Skin of body (tissue), 1 donor: ENCODE measurements at regions not wholly inside any gene's neighbourhood (a gene's known extent, or its start where the extent isn't known, plus 50 kb on each side); places are given as distances from the start of the nearest gene placed in this dataset.
"Not testable (repeated sequence)": the region's sequence is repeated elsewhere in the genome, so short reads cannot be mapped to it uniquely, and the experiment has no call there.

Experiments used
- DNase-seq: peaks from one replicate; lab custom pipeline; 2025; lab: John Stamatoyannopoulos, UW

- no peak for DNase-seq
These were observed 125.8 kb upstream of the STARD13 start for GRCh38 chr13:33411312-33411711.

GRCh38 chr13:33415822-33416221 lies 130.3 kb upstream of the STARD13 start:
- no peak for DNase-seq

DNA sequence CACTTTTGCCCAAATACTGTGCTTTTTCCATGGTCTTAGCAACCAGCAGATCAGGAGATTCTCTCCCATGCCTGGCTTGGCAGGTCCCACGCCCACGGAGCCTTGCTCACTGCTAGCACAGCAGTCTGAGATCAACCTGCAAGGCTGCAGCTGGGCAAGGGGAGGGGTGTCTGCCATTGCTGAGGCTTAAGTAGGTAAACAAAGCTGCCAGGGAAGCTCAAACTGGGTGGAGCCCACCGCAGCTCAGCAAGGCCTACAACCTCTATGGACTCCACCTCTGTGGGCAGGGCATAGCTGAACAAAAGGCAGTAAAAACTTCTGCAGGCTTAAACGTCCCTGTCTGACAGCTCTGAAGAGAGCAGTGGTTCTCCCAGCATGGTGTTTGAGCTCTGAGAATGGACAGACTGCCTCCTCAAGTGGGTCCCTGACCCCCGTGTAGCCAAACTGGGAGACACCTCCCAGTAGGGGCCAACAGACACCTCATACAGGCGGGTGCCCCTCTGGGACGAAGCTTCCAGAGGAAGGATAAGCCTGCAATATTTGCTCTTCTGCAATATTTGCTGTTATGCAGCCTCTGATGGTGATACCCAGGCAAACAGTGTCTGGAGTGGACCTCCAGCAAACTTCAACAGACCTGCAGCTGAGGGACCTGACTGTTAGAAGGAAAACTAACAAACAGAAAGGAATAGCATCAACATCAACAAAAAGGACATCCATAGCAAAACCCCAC lies 132.8 kb upstream of the STARD13 start:
- not testable (repeated sequence) for DNase-seq

DNA sequence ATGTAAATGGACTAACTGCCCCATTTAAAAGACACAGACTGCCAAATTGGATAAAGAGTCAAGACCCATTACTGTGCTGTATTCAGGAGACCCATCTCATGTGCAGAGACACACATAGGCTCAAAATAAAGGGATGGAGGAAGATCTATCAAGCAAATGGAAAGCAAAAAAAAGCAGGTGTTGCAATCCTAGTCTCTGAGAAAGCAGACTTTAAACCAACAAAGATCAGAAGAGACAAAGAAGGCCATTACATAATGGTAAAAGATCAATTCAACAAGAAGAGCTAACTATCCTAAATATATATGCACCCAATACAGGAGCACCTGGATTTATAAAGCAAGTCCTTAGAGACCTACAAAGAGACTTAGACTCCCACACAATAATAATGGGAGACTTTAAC lies 134.6 kb upstream of the STARD13 start:
- not testable (repeated sequence) for DNase-seq

DNA sequence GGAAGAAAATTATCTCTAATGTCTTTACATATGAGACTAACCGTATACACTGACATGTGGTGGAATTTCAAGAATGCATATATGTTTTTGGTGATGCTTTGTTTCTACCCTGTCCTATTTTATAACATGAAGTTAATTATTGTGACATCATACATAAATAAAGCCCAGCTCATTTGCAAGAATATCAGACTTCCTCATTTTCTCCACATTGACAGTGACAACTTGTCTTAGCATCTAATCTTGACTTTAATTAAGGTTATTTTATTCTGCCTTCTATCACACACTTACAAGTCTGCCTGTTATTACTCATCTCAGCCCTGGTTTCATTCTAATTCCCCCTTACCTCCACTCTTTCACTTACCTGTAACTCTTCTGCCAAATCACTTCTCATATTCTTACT lies 140.6 kb upstream of the STARD13 start:
- DNase-seq, result no peak

GRCh38 chr13:33433316-33433715 lies 147.8 kb upstream of the STARD13 start:
- DNase-seq, result no peak

DNA sequence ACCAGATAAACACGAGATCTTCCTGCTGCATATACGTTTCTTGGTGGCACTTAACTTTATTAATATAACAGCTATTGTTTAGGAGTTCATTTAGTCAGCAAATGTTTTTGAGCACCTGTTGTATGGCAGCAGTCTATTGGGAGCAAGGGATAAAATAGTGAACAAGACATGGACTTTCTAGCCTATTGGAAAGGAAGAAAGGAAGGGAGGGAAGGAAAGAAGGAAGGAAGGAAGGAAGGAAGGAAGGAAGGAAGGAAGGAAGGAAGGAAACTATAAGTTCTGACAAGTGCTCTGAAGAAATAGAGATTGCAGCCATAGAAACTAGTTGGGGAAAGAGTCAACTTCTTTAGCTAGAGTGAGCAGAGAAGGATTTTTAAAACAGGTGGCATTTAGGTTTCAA lies 149.1 kb upstream of the STARD13 start:
- no peak for DNase-seq

- no peak for DNase-seq
These were observed 149.7 kb upstream of the STARD13 start for GRCh38 chr13:33435207-33435606.

GRCh38 chr13:33438918-33439317 lies 153.4 kb upstream of the STARD13 start:
- no peak for DNase-seq

GRCh38 chr13:33441015-33441414 lies 155.5 kb upstream of the STARD13 start:
- no peak for DNase-seq

- DNase-seq, result no peak
These were observed 159.5 kb upstream of the STARD13 start for GRCh38 chr13:33445024-33445423.

DNA sequence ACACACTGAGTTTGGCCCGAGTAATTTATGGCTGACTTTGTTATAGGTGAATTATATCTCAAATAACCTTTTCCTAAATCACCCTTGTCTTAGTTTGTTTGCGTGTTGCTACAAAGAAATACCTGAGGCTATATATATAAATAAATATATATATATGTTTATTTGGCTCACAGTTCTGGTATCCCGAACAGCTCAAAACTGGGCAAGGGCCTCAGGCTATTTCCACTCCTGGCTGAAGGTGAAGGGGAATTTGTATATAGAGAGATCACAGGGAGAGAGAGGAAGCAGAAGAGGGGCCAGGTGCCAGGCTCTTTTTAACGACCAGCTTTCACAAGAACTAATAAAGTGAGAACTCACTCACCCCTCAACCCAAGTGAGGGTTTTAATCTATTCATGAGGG lies 159.9 kb upstream of the STARD13 start:
- no peak for DNase-seq

GRCh38 chr13:33446821-33447725 lies 161.5 kb upstream of the STARD13 start:
- peak; percentile 30 for DNase-seq

GRCh38 chr13:33448889-33449288 lies 163.3 kb upstream of the STARD13 start:
- no peak for DNase-seq

DNA sequence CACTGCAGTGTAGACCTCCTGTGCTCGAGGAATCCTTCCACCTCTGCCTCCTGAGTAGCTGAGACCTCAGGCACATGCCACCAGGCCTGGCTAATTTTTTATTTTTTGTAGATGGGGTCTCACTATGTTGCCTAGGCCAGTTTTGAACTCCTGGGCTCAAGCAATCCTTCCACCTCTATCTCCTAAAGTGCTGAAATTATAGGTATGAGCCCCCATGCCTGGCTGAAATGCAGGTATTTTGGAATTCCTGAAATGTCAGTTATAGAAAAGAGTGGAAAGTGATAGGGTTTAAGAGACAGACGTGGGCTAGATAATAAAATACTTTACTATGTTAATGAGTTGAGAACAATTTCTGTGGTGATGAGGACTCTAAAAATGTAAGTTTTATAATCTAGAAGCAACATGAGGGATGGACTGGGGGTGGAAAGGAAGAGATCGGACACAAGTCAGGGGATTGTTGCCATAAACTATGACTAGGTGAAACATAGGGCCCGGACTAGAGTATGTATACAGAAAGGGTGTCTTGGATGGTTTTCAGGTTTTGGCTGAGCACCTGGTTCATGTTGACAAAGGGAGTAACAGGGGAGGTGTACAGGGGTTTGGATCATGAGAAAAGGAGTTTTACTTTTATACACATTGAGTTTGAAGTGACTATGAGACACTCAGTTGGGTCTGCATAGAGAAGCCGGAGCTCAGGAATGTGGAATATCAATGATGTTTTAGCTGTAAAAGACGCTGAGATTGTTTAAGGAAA lies 165.6 kb upstream of the STARD13 start:
- DNase-seq, result no peak

DNA sequence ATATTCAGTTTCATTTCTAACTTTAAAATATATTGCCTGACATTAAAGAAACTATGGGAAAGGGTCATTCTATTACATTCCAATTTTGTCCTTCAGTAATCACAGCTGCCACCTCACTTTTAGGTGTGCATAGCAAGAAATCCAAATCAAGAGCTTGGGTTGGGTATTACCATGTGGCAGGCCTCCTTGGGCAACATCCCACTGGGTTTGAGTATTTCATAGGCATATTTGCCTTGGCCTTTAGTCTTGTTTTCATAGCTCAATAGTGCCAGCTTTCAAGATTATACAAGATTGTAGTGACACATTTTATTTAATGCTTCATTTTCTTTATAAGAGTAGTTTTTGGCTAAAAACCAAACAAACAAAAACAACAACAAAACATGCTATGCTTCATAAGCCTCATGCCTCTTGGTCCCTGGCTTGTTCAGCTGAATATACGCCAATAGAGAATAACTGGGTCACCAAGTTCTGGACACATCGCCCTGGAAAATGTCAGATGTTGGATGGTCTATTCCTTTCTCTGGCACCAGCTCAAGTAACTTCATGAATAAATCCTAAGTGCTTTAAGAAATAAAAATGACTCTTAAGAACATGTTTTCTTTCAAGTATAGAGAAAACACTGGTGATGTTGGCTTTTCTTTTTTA lies 167.4 kb upstream of the STARD13 start:
- DNase-seq, result no peak

DNA sequence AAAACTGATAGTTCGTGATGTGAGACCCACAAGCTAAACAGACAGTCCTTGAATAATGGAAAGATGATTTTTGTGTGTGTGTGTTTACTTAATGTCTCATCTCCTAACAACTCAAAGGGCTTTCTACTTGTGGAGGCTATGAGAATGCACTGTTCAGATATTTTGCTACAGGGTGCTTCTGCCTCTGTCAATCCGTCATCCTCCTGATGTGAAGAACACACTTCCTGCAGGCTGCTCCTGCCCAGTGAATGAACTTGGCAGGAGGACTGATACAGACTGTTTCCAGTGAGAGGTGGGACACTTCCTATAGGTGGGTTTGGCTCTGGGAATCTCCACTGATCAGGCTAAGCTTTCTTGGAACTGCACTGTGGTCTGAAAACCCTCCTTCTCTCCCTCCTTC lies 168.4 kb upstream of the STARD13 start:
- no peak for DNase-seq

DNA sequence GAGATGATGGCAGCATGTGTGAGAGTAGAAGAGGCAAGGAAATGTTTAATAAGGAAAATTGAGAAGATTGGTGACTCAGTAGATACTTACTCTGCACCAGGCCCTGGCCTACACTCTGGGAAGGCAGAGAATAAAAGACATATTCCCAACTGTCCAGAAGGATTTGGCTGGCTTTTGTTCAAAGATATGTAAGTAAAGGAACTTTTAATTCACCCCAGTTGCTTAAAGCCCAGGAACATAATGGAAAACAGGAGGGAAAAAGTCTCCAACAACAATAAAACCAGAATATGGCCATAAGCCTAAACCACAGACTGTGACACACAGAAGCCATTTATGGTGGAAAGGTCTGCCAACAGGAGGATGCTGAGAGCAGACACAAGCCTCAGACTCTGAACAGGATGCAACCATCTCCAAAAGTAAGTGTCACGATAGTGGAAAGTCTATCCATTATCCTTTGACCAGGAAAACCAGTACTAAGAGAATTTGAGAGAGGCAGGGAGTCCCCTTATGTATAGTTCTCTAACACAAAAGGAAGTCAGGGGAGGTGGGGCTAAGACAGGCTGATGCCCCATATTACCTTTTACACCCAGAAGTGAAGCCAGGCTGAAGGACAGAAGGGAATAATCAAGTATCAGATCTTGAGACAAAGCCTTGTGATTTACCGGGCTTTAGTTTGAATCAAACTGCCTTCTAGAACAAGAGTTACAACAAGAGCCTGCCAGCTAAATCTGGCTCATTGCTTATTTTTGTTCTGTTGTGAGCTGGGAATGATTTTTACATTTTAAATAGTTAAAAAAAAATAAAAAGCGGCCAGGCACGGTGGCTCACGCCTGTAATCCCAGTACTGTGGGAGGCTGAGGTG lies 169.5 kb upstream of the STARD13 start:
- DNase-seq, result peak; percentile 72

DNA sequence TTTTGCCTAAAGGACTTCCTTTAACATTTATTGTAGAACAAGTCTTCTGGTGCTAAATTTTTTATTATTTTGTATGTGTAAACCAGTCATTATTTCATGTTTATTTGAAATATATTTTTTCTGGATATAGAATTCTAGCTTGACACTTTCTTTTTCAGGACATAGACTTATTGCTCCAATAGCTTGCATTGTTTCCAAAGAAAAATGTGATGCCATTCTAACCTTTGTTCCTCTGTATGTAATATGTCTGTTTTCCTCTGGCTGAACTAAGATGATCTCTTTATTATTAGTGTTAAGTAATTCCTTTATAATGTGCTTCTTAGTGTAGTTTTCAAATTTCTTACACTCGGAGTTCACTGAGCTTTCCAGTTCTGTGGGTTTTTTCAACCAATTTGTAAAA lies 174.1 kb upstream of the STARD13 start:
- DNase-seq, result no peak

DNA sequence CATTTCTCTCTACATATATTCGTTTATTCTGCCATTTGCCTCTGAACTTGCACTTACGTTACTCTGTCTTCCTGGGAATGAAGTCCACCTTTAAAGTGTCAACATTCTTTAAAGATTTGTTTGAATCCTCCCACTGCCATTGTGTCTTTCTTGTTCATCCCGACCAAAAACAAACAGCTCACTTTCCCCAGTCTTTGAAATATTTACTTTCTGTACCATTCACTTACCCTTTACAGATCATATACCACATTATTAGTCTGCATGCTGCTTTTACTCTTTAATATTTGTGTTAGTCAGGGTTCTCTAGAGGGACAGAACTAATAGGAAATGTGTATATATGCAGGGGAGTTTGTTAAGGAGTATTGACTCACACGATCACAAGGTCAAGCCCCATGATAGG lies 176.6 kb upstream of the STARD13 start:
- DNase-seq, result no peak

DNA sequence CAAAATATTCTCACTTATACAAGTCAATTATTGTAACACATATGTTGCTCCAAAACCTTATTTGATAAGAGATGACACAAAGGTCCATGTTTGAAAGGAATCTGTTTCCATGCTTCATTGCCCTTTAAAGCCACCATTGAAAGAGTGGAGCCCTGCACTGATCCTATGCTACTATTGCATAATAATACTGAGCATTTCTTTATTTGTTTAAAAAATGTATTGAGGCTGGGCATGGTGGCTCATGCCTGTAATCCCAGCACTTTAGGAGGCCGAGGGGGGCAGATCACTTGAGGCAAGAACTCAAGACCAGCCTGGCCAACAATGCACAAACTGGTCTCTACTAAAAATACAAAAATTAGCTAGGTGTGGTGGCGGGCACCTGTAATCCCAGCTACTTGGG lies 178.8 kb upstream of the STARD13 start:
- no peak for DNase-seq
